Right atrium auricular region (tissue), 2 donors: ENCODE measurements at regions not wholly inside any gene's neighbourhood (a gene's known extent, or its start where the extent isn't known, plus 50 kb on each side); places are given as distances from the start of the nearest gene placed in this dataset.

ENCODE experiments used
- DNase-seq: peaks from one replicate; pipeline ENCODE4 v3.0.0-alpha.2; 2019; ENCODE audit warnings: low spot score
- H3K27ac ChIP-seq, 2 donors: fragments of 200-600 bp; sonication (generic); 1 replicate in 1 of 2; 2 replicates in 1 of 2; pipeline ENCODE4 v1.5.1; 2016 to 2019
- H3K27me3 ChIP-seq, 2 donors: fragments of 200-600 bp; sonication (generic); one replicate each; pipeline versions ENCODE4 v1.5.1 to v1.6.0; 2017 to 2019
- H3K36me3 ChIP-seq: fragments of 200-600 bp; sonication (generic); one replicate; pipeline ENCODE4 v1.5.1; 2016
- H3K4me1 ChIP-seq, 2 donors: fragments of 200-600 bp; sonication (generic); one replicate each; pipeline versions ENCODE4 v1.5.1 to v1.6.0; 2017 to 2019
- H3K4me3 ChIP-seq, 2 donors: fragments of 200-600 bp; sonication (generic); 1 replicate in 1 of 2; 2 replicates in 1 of 2; pipeline ENCODE4 v1.5.1; 2017 to 2019; ENCODE audit warnings: mild to moderate bottlenecking in 1 of 2, moderate library complexity in 1 of 2
- H3K9me3 ChIP-seq, 2 donors: fragments of 200-600 bp; sonication (generic); one replicate each; pipeline ENCODE4 v1.5.1; 2019
- TF ChIP-seq, protein P1 (sequence below), 2 donors: fragments of 200-600 bp; sonication (generic); IDR thresholded peaks; one replicate each; pipeline ENCODE4 v1.5.1; 2019; ENCODE audit warnings: antibody characterized with exemption in 2 of 2

DNA sequence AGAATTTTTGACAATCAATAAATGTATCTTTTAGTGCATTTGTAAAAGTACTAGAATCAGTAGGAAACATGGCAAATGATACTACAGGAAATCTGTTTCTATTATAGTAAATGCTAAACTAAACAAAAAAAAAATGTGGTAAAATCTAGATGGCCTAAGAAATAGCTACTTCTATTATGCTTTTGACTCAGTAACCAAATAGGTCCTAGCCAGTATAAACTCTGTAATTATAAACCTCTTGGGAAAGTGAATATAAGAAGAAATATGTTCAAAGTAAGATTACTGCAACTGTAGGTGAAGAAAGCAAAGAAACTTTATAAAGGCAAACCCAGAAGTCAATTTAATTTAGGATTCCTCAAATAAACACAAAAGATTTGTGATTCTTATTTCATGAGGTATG, 581.2 kb downstream of the LRFN5 start:
- H3K27ac ChIP-seq, result no peak overlapping the region

DNA sequence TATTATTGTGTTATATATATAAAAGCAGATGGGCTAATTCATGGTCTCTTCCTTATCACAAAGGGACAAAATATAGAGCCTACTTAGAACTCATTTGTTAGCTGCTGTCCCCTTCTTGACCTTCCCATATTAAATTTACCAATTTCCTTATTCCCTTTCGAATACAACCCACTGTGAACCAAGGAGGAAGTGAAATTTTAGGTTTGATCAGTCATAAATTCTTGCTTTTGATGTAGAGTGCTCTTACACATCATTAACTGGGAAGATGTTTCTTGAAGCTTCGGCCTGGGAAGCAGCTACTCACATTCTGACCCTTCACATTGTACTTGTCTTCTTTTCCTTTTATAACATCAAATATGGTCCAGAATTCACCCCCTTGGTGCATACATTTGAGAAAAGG, 579.0 kb downstream of the LRFN5 start:
- TF ChIP-seq, protein P1, sequence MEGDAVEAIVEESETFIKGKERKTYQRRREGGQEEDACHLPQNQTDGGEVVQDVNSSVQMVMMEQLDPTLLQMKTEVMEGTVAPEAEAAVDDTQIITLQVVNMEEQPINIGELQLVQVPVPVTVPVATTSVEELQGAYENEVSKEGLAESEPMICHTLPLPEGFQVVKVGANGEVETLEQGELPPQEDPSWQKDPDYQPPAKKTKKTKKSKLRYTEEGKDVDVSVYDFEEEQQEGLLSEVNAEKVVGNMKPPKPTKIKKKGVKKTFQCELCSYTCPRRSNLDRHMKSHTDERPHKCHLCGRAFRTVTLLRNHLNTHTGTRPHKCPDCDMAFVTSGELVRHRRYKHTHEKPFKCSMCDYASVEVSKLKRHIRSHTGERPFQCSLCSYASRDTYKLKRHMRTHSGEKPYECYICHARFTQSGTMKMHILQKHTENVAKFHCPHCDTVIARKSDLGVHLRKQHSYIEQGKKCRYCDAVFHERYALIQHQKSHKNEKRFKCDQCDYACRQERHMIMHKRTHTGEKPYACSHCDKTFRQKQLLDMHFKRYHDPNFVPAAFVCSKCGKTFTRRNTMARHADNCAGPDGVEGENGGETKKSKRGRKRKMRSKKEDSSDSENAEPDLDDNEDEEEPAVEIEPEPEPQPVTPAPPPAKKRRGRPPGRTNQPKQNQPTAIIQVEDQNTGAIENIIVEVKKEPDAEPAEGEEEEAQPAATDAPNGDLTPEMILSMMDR (IDR thresholded peaks at IDR 0.05), result no peak
- Histone ChIP-seq H3K36me3 (no peaks in the 10 kb centered on the region), H3K4me3 (no peak overlapping the region), H3K4me1 (no peaks in the 10 kb centered on the region), H3K27ac (no peak overlapping the region), H3K9me3 (no peaks in the 10 kb centered on the region), H3K27me3 (no peaks in the 10 kb centered on the region)
- no peak for DNase-seq

More for the DNA sequence above, 581.2 kb downstream of the LRFN5 start:
- no peak overlapping the region for H3K4me3 ChIP-seq
- TF ChIP-seq, protein P1 (IDR thresholded peaks at IDR 0.05), result no peak
- no peak for DNase-seq
- no peaks in the 10 kb centered on the region for H3K27me3 ChIP-seq
- no peaks in the 10 kb centered on the region for H3K36me3 ChIP-seq
- H3K4me1 ChIP-seq, result no peaks in the 10 kb centered on the region
- no peaks in the 10 kb centered on the region for H3K9me3 ChIP-seq

DNA sequence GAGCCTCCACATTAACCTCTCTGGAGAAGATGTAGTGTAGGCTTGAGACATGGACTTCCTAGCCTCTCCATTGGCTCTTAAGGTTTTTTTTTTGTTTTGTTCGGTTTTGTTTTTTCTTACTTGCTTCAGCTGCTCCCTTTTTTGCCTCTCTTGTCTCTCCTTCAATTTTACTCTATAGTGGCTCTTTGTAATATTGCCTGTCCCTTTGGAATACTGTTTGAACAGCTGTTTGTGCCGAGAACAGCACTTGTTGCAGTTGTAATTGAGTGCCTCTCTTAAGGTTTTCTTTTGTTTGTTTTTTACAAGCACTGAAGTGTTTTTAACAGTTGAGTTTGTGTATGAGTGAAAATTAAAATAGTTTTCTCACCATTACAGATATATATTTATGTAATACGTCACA, 567.7 kb downstream of the LRFN5 start:
- Histone ChIP-seq H3K36me3 (no peaks in the 10 kb centered on the region), H3K27ac (no peak overlapping the region), H3K27me3 (no peaks in the 10 kb centered on the region), H3K9me3 (no peaks in the 10 kb centered on the region), H3K4me1 (no peaks in the 10 kb centered on the region), H3K4me3 (no peak overlapping the region)
- TF ChIP-seq, protein P1 (IDR thresholded peaks at IDR 0.05), result no peak
- DNase-seq, result no peak

DNA sequence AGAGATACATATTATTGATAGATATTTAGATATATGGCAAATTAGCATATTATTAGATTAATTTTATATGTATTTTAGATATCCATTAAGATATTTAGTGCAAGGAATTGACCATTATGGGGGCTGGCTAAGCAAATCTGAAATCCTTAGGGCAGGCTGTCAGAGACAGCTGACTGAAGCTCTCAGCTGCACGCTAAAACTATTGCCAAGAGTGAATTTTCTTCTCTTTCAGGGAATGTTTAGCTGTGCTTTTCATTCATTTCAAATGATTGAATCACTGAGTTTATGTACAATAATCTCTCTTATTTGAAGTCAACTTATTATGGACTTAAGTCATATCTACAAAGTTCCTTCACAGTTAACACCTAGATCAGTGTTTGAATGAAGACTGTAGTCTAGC, 566.5 kb downstream of the LRFN5 start:
- TF ChIP-seq, protein P1 (IDR thresholded peaks at IDR 0.05), result no peak
- Histone ChIP-seq H3K36me3 (no peaks in the 10 kb centered on the region), H3K4me1 (no peaks in the 10 kb centered on the region), H3K27ac (no peak overlapping the region), H3K9me3 (no peaks in the 10 kb centered on the region), H3K4me3 (no peak overlapping the region), H3K27me3 (no peaks in the 10 kb centered on the region)
- DNase-seq, result no peak

DNA sequence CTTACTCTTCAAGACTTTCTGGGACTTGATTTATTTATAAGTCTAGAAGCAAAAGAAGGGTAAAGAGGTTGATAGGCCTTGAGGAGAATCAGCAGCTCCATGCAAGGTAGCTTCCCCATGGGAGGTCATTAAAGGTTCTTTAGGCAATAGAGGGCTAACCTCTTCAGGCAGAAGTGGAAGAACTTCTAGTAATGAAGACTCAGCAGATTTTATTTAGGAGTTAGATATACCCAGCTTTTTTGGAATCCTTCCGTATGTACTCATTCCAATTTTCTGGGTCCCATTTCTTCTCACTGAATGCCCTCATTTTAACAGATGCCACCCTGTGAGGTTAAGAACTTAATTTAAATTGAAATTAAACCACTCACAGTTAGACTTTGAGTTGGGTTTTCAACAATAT, 565.6 kb downstream of the LRFN5 start:
- Histone ChIP-seq H3K27ac (no peak overlapping the region), H3K27me3 (no peaks in the 10 kb centered on the region), H3K4me3 (no peak overlapping the region), H3K36me3 (no peaks in the 10 kb centered on the region), H3K4me1 (no peaks in the 10 kb centered on the region), H3K9me3 (peaks cover 0 to 3% of the 10 kb centered on the region in 2 donors)
- TF ChIP-seq, protein P1 (IDR thresholded peaks at IDR 0.05), result no peak
- DNase-seq, result no peak

DNA sequence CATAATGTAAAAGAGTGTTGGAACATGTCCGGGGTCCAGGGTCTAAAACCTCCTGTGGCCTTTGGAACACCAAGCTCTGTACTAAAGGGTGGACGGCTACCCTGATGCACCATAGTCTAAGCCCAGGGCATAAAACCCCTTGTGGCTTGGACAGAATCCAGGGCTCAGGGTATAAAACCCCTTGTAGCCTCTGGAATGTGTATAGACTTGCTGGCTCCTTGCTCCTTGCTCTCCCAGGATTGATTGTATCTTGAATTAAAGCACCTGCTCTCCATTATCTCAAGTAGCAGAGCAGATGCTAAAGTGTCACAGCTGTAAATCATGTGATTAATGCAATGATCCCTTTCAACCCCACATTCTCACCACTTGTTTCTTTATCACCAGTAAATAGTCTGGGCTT, 556.5 kb downstream of the LRFN5 start:
- Histone ChIP-seq H3K27me3 (no peaks in the 10 kb centered on the region), H3K9me3 (peaks cover 0 to 7% of the 10 kb centered on the region in 2 donors), H3K4me1 (no peaks in the 10 kb centered on the region), H3K4me3 (no peak overlapping the region), H3K27ac (no peak overlapping the region), H3K36me3 (no peaks in the 10 kb centered on the region)
- TF ChIP-seq, protein P1 (IDR thresholded peaks at IDR 0.05), result no peak
- no peak for DNase-seq
